Transverse colon (tissue), 4 donors: ENCODE measurements at regions not wholly inside any gene's neighbourhood (a gene's known extent, or its start where the extent isn't known, plus 50 kb on each side); places are given as distances from the start of the nearest gene placed in this dataset.

Experiments used
- DNase-seq: peaks from one replicate; pipeline ENCODE4 v3.0.0-alpha.2; 2019
- H3K27ac ChIP-seq, 4 donors: fragments of 200-600 bp; sonication (generic); 2 replicates each; pipeline ENCODE4 v1.5.1; 2016 to 2018; ENCODE audit warnings: inconsistent platforms in 4 of 4
- H3K27me3 ChIP-seq: fragments of 200-600 bp; sonication (generic); 2 replicates; pipeline ENCODE4 v1.5.1; 2017; ENCODE audit warnings: inconsistent platforms
- H3K36me3 ChIP-seq, 4 donors: fragments of 200-600 bp; sonication (generic); 2 replicates each; pipeline ENCODE4 v1.5.1; 2017 to 2019; ENCODE audit warnings: inconsistent platforms in 4 of 4
- H3K4me1 ChIP-seq, 4 donors: fragments of 200-600 bp; sonication (generic); 2 replicates each; pipeline ENCODE4 v1.5.1; 2017 to 2020; ENCODE audit warnings: inconsistent platforms in 4 of 4
- H3K4me3 ChIP-seq, 4 donors: fragments of 200-600 bp; sonication (generic); 1 replicate in 1 of 4; 2 replicates in 3 of 4; pipeline versions ENCODE4 v1.5.1 to v1.6.1; 2017 to 2019; ENCODE audit warnings: inconsistent platforms in 4 of 4
- H3K9me3 ChIP-seq, 2 donors: fragments of 200-600 bp; sonication (generic); 2 replicates each; pipeline ENCODE4 v1.5.1; 2017 to 2019; ENCODE audit warnings: inconsistent platforms in 2 of 2
- EP300 ChIP-seq: sonication (generic); formaldehyde crosslinking; IDR thresholded peaks from one replicate; pipeline ENCODE4 v1.6.1; 2017; ENCODE audit warnings: antibody characterized with exemption, low read depth
- POLR2A ChIP-seq: fragments of 450-650 bp; IDR thresholded peaks from one replicate; pipeline ENCODE4 v1.6.1; 2016; ENCODE audit warnings: antibody characterized with exemption, mild to moderate bottlenecking, moderate library complexity
- POLR2AphosphoS5 ChIP-seq, 3 donors: sonication (generic); formaldehyde crosslinking; IDR thresholded peaks; one replicate each; pipeline ENCODE4 v1.6.1; 2016; ENCODE audit warnings: antibody characterized with exemption in 3 of 3
- WGBS, 2 donors: methylation state at CpG; one replicate each; pipeline ENCODE4 v1.1.5; 2018; ENCODE audit warnings: low coverage in 1 of 2; 5-methylcytosine and 5-hydroxymethylcytosine counted together
- in situ Hi-C, 4 donors: fragments of 200-750 bp; cut with MboI; loops; one replicate each; pipeline versions ENCODE4 v1.15.0 to v1.15.1; 2017; ENCODE audit warnings: low sequenced_read_pairs in 3 of 4, low pct_ligation_motif_present in 1 of 4, low pct_unique_long_range_greater_than_20kb in 1 of 4
- intact Hi-C: fragments of 100-400 bp; cut with DNase I; formaldehyde crosslinking; loops from one replicate; pipeline ENCODE4 v1.15.1; 2023; ENCODE audit warnings: low total_unique reads
- TF ChIP-seq, protein P1 (sequence below), 5 experiments: fragments of 200-600 bp in 3 of 5; fragments of 450-650 bp in 2 of 5; sonication (generic) in 3 of 5; IDR thresholded peaks; 1 replicate in 2 of 5; 2 replicates in 3 of 5; pipeline ENCODE4 v1.5.1; 2016 to 2017; ENCODE audit warnings: antibody characterized with exemption in 5 of 5, inconsistent platforms in 3 of 5, mild to moderate bottlenecking in 2 of 5, moderate library complexity in 1 of 5

DNA sequence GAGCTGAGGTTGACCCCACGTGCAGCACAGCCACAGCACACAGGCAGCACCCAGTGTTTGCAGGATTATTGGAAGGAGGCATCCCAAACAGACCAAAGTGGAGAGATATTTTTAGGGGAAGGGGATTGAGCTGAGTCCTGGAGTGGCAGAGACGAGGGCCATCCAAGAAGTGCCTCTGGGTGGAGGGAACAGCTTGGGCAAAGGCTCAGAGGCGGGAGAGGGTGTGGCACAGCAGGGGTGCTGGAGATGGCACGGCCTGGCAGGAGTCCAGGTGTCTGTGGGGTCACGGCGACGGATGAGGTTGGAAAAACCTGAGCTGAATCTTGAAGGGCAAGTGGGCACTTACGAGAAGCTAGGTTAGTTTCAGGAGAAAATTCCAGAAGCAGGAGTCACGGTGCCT, 60.6 kb downstream of the INHBB start:
- Histone ChIP-seq H3K4me3 (no peak overlapping the region), H3K4me1 (no peaks in the 10 kb centered on the region), H3K36me3 (no peaks in the 10 kb centered on the region), H3K27me3 (no peaks in the 10 kb centered on the region), H3K9me3 (peaks cover 0 to 8% of the 10 kb centered on the region in 2 donors), H3K27ac (no peak overlapping the region)
- no peak for DNase-seq
- no peak for TF ChIP-seq POLR2A
- no peak for TF ChIP-seq POLR2AphosphoS5 (IDR thresholded peaks at IDR 0.05)
- TF ChIP-seq, protein P1, sequence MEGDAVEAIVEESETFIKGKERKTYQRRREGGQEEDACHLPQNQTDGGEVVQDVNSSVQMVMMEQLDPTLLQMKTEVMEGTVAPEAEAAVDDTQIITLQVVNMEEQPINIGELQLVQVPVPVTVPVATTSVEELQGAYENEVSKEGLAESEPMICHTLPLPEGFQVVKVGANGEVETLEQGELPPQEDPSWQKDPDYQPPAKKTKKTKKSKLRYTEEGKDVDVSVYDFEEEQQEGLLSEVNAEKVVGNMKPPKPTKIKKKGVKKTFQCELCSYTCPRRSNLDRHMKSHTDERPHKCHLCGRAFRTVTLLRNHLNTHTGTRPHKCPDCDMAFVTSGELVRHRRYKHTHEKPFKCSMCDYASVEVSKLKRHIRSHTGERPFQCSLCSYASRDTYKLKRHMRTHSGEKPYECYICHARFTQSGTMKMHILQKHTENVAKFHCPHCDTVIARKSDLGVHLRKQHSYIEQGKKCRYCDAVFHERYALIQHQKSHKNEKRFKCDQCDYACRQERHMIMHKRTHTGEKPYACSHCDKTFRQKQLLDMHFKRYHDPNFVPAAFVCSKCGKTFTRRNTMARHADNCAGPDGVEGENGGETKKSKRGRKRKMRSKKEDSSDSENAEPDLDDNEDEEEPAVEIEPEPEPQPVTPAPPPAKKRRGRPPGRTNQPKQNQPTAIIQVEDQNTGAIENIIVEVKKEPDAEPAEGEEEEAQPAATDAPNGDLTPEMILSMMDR (IDR thresholded peaks at IDR 0.05): no peak
- no peak for TF ChIP-seq EP300
- intact Hi-C loops (no loop called here), in situ Hi-C loops (no loop called here)
- 72% methylated on average over 9 of the region's 9 CpGs; no CpG with 5 or more reads in 1 of the 2 donors for WGBS, 2 donors

- in situ Hi-C loops (no loop called here), intact Hi-C loops (no loop called here)
- 80 to 100% methylated on average over 1 to 3 of the region's 3 CpGs for WGBS, 2 donors
- Histone ChIP-seq H3K36me3 (no peaks in the 10 kb centered on the region), H3K4me3 (no peak overlapping the region), H3K9me3 (peaks cover 0 to 11% of the 10 kb centered on the region in 2 donors), H3K27me3 (no peaks in the 10 kb centered on the region), H3K27ac (no peak overlapping the region), H3K4me1 (no peaks in the 10 kb centered on the region)
- no peak for DNase-seq
- TF ChIP-seq POLR2A (no peak), EP300 (no peak), POLR2AphosphoS5 (IDR thresholded peaks at IDR 0.05) (no peak)
- TF ChIP-seq, protein P1 (IDR thresholded peaks at IDR 0.05): no peak
Measured at GRCh38 chr2:120410487-120410886, 64.6 kb downstream of the INHBB start.

- in situ Hi-C loops: no loop called here
Measured at GRCh38 chr2:120415060-120415459, 69.1 kb downstream of the INHBB start.

GRCh38 chr2:120415728-120416509, 70.0 kb downstream of the INHBB start:
- Histone ChIP-seq H3K27ac (no peak overlapping the region), H3K36me3 (no peaks in the 10 kb centered on the region), H3K4me3 (no peak overlapping the region), H3K4me1 (no peaks in the 10 kb centered on the region), H3K9me3 (peaks cover 0 to 4% of the 10 kb centered on the region in 2 donors), H3K27me3 (no peaks in the 10 kb centered on the region)
- TF ChIP-seq EP300 (no peak), POLR2AphosphoS5 (IDR thresholded peaks at IDR 0.05) (no peak), POLR2A (no peak)
- TF ChIP-seq, protein P1 (IDR thresholded peaks at IDR 0.05): no peak
- WGBS, 2 donors: 89 to 96% methylated on average over 5 to 13 of the region's 13 CpGs
- in situ Hi-C loops (no loop called here), intact Hi-C loops (no loop called here)
- DNase-seq: no peak

More at GRCh38 chr2:120415060-120415459, 69.1 kb downstream of the INHBB start:
- TF ChIP-seq EP300: no peak
- no peak for TF ChIP-seq POLR2A
- no peak for TF ChIP-seq POLR2AphosphoS5 (IDR thresholded peaks at IDR 0.05)
- TF ChIP-seq, protein P1 (IDR thresholded peaks at IDR 0.05): no peak
- Histone ChIP-seq H3K4me3 (no peak overlapping the region), H3K4me1 (no peaks in the 10 kb centered on the region), H3K27me3 (no peaks in the 10 kb centered on the region), H3K27ac (no peak overlapping the region), H3K36me3 (no peaks in the 10 kb centered on the region), H3K9me3 (peaks cover 0 to 4% of the 10 kb centered on the region in 2 donors)
- intact Hi-C loops: no loop called here
- no peak for DNase-seq
- WGBS, 2 donors: 67 to 91% methylated on average over 1 of the region's 1 CpG
